ENCODE measurements at regions not wholly inside any gene's neighbourhood (a gene's known extent, or its start where the extent isn't known, plus 50 kb on each side); places are given as distances from the start of the nearest gene placed in this dataset.

DNA sequence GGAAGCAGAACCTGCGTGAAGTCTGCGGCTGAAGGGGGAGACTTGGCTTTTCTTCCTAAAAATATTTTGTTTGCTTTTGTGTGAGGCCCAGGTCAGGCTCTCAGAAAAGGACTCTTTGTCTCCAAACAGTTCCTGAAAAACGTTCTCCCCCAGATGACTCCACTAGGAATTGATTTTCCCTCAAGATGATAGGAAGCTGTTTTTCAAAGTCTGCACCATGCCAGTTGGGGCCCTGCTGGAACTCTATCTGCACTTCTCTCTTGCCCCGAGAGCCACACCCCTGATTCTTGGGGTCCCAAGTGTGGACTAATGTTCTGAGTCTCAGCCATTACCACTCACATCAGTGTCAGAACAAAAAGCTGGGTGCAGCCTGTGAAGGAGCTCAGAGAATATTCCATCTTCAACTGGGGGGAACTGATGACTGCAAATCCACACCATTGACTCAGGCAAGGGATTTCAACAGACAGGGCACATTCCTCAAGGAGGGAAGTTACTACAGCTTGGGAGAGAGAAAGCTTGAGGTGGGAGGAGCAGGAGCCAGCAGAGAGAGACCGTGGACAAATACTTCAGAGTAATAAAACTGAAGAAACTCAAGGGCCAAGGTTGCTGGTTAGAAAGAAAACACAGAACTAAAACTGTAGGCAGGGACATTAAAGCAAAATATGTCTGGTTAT lies 768.3 kb downstream of the RNF144A start:
- Mint-ChIP-seq H3K4me3 (no peak overlapping the region; the same call in none of the 2 replicates), H3K36me3 (ENCODE audit: low read depth) (no peaks in the 10 kb centered on the region; the same call in 1 of the 2 replicates), H3K9me3 (no peaks in the 10 kb centered on the region), H3K27me3 (ENCODE audit: insufficient read depth) (no peaks in the 10 kb centered on the region; the same call in 1 of the 2 replicates), H3K27ac (peak overlapping the region; percentile 82), H3K4me1 (ENCODE audit: low read depth) (peaks cover 44% of the 10 kb centered on the region)
- peak; percentile 81 for DNase-seq
- TF ChIP-seq CTCF (IDR thresholded peaks at IDR 0.05) = no peak

DNA sequence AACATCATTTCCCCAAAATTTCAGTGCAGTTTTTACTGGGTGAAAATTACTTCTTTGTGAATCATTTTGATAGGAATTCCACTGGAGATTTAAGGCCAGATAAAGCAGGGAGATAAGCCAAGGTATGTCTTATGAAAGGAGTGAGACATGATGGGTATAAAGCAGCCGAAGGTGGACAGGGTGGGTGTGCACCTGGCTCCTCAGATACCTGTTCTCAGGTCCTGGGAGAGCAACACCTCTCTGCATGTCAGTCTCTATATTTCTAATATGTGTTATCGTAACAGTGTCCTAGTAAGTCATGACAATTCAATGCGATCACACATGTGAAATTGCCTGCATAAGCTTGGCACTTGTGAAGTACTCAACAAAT lies 768.8 kb downstream of the RNF144A start:
- Mint-ChIP-seq H3K36me3 (ENCODE audit: low read depth) (no peaks in the 10 kb centered on the region; the same call in 1 of the 2 replicates), H3K9me3 (no peaks in the 10 kb centered on the region), H3K27ac (peak overlapping the region; percentile 82), H3K4me1 (ENCODE audit: low read depth) (peaks cover 44% of the 10 kb centered on the region), H3K4me3 (no peak overlapping the region; the same call in 1 of the 2 replicates), H3K27me3 (ENCODE audit: insufficient read depth) (no peaks in the 10 kb centered on the region; the same call in 1 of the 2 replicates)
- no peak for TF ChIP-seq CTCF (IDR thresholded peaks at IDR 0.05)
- DNase-seq = no peak

GRCh38 chr2:7691961-7692656 lies 774.9 kb downstream of the RNF144A start:
- Mint-ChIP-seq H3K9me3 (no peaks in the 10 kb centered on the region), H3K36me3 (ENCODE audit: low read depth) (no peaks in the 10 kb centered on the region), H3K4me1 (ENCODE audit: low read depth) (peaks cover 43% of the 10 kb centered on the region), H3K27ac (peak overlapping the region; percentile 63), H3K27me3 (ENCODE audit: insufficient read depth) (no peaks in the 10 kb centered on the region; the same call in none of the 2 replicates), H3K4me3 (peak overlapping the region; percentile 29)
- peak; percentile 65 for DNase-seq
- TF ChIP-seq CTCF (IDR thresholded peaks at IDR 0.05) = no peak

- DNase-seq = peak; percentile 97
- TF ChIP-seq CTCF (IDR thresholded peaks at IDR 0.05) = no peak
- H3K36me3 Mint-ChIP-seq (ENCODE audit: low read depth) = no peaks in the 10 kb centered on the region
- peaks cover 40% of the 10 kb centered on the region for H3K4me1 Mint-ChIP-seq (ENCODE audit: low read depth)
- peak overlapping the region; percentile 5; the same call in 1 of the 2 replicates for H3K4me3 Mint-ChIP-seq
- no peaks in the 10 kb centered on the region; the same call in none of the 2 replicates for H3K27me3 Mint-ChIP-seq (ENCODE audit: insufficient read depth)
- peak overlapping the region; percentile 63 for H3K27ac Mint-ChIP-seq
- no peaks in the 10 kb centered on the region for H3K9me3 Mint-ChIP-seq
Measured at GRCh38 chr2:7692657-7693161, 775.5 kb downstream of the RNF144A start.

- no peaks in the 10 kb centered on the region for H3K36me3 Mint-ChIP-seq (ENCODE audit: low read depth)
- peak overlapping the region; percentile 63 for H3K27ac Mint-ChIP-seq
- H3K9me3 Mint-ChIP-seq = no peaks in the 10 kb centered on the region
- no peaks in the 10 kb centered on the region; the same call in 1 of the 2 replicates for H3K27me3 Mint-ChIP-seq (ENCODE audit: insufficient read depth)
- no peak for DNase-seq
- H3K4me3 Mint-ChIP-seq = peak overlapping the region; percentile 16; the same call in 1 of the 2 replicates
- TF ChIP-seq CTCF (IDR thresholded peaks at IDR 0.05) = no peak
- H3K4me1 Mint-ChIP-seq (ENCODE audit: low read depth) = peaks cover 33% of the 10 kb centered on the region
Measured at GRCh38 chr2:7693246-7694075, 776.2 kb downstream of the RNF144A start.

Data from HFFc6 (cell line).